NCI-H1694 (cell line): ENCODE measurements at regions not wholly inside any gene's neighbourhood (a gene's known extent, or its start where the extent isn't known, plus 50 kb on each side); places are given as distances from the start of the nearest gene placed in this dataset.

Experiments used
- DNase-seq: peaks from one replicate; lab custom pipeline; 2025; lab: John Stamatoyannopoulos, UW

DNA sequence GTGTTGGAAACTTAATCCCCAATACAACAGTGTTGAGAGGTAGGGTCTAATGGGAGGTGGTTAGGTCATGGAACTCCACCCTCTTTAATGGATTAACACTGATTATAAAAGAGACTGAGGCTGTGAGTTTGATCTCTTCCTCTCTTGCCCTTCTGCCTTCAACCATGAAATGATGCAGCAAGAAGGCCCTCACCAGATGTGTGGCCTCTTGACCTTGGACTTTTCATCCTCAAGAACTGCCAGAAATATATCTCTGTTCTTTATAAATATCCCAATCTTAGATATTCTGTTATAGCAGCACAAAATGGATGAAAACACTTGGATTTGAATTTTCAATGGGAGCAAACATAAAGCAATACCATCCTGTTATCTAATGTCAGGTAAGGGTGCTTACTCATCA, 67.6 kb downstream of the NMUR2 start:
- no peak for DNase-seq

DNA sequence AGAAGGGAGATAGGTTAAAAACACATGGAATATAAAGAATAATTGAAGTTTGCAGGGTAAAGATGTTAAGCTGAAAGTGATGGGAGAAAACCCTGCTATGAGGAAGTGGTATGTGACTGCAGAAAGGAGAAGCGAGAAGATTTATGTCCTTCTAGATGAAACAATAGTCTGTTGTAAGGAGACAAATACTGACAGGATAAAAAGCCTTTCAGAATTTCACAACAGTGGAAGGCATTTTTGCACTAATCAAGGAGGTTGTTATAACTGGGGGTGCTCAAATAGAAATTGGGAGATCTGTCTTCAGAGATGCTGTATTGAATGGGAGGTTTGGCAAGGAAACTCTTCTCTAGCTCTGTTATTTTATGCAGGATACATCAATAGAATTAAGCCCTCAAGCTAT, 69.6 kb downstream of the NMUR2 start:
- DNase-seq: no peak

GRCh38 chr5:152332716-152333460, 72.2 kb downstream of the NMUR2 start:
- no peak for DNase-seq

- no peak for DNase-seq
Observed at GRCh38 chr5:152331718-152332117, 73.4 kb downstream of the NMUR2 start.

DNA sequence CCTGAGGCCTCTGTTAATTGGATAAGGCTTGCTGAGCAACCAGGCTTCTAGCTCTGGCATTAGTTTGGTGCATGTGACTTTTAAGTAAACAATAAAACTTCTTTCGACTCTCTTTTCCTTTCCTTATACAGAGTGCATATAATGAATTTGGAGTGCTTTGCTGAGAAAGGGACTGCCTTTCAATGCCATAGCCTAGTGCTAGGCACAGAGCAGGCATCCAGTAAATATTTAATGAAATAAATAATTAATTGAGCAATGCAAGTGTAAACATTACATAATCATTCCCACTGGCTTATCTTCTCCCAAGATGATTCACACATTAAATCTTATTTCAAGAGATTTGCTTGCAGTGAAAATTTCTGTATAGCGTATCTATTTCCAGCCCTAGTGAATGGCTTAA, 74.1 kb downstream of the NMUR2 start:
- DNase-seq: no peak

- DNase-seq: no peak
Observed at GRCh38 chr5:152329761-152330283, 75.3 kb downstream of the NMUR2 start.

DNA sequence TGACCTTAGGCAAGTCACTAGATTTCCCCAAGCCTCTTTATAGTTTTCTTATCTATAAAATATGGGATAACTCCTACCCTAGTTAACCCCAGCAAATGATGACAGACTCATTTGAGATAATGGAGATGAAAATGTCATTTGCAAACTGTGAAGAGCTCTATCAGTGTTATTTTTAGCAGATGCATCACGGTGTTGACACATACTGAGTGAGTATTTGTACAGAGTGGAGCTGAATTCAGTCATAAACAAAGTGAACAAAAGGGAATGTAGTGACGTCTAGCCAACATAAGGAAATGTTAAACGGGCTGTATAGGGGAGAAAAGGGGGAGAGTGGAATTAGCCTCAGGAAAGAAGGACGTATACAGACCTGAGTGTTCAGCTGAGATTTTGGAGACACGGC, 75.9 kb downstream of the NMUR2 start:
- DNase-seq: no peak

DNA sequence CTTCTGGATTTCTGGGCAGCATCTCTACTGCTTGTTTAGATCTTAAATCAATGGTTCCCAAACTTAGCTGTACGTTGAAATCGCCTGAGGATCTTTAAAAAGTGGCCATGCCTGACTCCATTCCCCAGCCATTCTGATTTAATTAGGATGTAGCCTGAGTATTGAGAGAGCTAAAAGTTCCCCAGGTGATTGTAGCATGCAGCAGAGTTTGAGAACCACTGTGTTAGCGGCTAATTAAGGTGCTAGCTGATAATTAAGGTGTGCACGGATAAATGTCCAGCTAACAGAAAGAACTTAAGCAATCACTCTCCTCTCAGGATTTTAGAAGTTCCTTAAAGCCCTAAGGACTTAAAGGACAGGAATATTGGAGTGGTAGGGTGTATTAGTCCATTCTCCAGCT, 89.1 kb downstream of the NMUR2 start:
- DNase-seq: no peak

GRCh38 chr5:152314196-152314829, 90.8 kb downstream of the NMUR2 start:
- no peak for DNase-seq

DNA sequence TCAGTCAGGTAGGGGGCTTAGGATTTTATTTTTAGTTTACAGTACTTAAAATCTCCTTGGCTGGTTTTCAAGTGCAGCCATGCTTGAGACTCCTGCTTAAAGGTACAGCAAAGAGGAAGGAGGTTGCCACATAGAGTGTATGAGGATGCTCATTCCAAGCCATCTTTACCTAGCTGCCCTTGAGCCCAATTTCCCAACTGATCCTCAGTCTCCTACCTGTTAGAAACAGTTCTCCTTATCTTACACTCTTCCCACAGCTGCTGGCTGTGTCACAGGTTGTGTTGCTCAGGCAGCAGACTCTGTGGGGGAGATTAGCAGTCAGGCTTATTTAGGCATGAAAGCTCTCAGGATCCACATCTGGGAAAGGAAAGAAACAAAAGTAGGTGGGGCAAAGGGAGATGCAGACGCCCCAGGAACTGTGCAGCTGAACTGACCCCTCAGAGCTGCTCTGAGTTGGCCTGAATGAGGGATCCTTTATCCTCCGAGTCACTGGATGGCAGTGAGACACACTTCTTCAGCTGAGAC, 95.1 kb downstream of the NMUR2 start:
- no peak for DNase-seq

GRCh38 chr5:152306386-152306785, 98.7 kb downstream of the NMUR2 start:
- DNase-seq: no peak

- DNase-seq: no peak
Observed at GRCh38 chr5:152305525-152305924, 99.6 kb downstream of the NMUR2 start.

GRCh38 chr5:152303841-152304240, 101.2 kb downstream of the NMUR2 start:
- no peak for DNase-seq

- no peak for DNase-seq
Observed at GRCh38 chr5:152297866-152298265, 107.2 kb downstream of the NMUR2 start.

GRCh38 chr5:152293189-152293588, 111.9 kb downstream of the NMUR2 start:
- no peak for DNase-seq

DNA sequence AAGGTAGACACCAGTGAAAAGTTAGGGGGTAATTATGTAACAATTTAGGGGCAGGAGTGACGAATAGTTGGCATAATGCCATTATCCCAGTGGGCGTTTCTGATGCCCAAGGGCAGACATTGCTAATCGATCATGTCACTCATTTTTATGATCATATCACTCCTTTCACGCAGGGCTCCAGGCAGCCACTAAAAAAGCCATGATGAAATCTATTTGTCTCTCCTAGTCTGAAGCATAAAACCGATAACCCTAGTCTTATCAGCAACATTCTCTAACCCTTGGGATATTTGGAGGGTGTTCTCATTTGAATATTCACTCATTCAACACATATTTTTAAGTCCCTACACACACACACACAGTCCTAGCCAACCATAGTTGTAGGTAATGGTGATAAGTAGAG, 114.9 kb downstream of the NMUR2 start:
- DNase-seq: no peak

DNA sequence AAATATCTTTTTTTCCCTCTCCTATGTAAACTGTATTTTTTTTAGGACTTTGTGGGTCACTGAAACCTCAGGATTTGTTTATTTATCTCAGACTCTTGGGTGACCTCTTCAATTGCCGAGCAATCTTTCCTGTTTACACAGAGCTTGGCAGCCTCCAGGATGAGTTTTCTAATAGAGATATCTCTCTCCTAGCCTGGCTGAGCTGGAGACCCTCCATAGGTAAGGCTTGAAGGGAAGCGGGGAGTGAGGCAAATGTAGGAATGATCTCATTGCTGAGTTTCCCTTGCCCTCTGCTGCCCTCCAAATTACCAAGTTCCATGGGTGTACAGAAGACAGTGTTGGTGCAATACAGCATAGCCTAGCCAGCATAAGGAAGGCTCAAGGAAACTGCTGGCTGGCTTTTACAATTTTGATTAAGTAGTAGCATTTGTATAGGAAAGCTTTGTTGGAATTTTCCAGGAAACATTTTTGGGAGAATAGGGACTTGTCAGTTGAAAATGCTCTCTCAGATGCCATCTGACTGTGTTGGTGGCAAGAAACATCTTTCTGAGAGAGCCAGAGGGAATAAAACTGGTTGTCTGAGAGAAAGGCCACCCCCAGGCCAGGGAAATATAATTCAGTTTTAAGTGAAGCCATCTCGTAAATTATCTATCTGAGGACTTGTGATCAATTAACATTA, 116.0 kb downstream of the NMUR2 start:
- no peak for DNase-seq

- no peak for DNase-seq
Observed at GRCh38 chr5:152288499-152288898, 116.6 kb downstream of the NMUR2 start.

GRCh38 chr5:152285764-152286163, 119.3 kb downstream of the NMUR2 start:
- DNase-seq: no peak

DNA sequence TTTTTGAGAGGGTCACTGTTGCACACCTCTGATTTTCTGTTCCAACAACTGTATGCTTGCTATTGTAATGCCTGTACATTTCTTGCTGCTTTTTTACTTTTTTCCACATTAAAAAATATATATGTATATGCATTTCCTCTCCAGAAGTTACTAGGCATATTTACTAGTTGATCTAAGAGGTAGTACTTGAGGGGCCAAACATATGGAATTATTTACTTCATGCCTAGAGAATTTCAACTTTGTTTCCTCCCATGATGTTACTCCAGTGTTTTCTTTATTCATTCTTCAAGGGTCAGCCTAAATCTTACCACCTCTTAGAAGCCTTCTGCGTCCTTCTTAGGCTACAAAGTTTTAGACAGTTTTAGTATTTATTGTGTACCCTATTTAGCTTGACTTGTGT, 122.7 kb downstream of the NMUR2 start:
- no peak for DNase-seq

DNA sequence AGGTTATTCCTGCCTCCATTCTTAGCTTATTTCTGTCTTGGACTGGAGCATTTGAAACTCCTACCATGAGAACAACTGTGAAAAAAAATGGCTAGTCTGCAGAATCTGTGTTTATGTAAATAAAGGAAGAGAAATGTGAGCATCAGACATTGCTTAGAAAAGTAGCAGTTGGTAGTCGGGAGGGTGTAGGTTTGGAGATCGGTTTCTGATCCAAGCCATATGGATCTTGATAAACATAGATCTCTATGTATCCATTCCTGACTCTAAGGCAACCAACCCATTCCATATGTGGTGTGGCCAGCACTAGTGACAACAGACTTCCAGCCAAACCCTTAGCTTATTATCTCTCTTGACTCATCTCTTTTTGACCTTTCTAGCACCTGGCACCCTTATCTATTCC, 127.1 kb downstream of the NMUR2 start:
- DNase-seq: no peak

DNA sequence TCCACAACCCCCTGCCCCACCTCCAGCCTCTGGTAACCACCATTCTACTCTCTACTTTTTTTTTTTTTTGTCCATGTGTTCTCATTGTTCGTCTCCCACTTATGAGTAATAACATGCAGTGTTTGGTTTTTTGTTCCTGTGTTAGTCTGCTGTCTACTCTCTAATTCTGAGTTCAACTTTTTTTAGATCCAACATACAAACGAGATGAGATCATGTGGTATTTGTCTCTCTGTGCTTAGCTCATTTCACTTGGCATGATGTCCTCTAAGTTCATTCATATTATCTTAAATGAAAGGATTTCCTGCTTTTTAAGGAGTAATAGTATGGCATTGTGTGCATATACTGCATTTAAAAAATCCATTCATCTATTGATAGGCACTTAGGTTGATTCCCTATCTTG, 130.9 kb downstream of the NMUR2 start:
- no peak for DNase-seq

GRCh38 chr5:152271420-152271819, 133.7 kb downstream of the NMUR2 start:
- peak; percentile 2 for DNase-seq
